M059J (cell line): ENCODE measurements at regions not wholly inside any gene's neighbourhood (a gene's known extent, or its start where the extent isn't known, plus 50 kb on each side); places are given as distances from the start of the nearest gene placed in this dataset.
"Not testable (repeated sequence)": the region's sequence is repeated elsewhere in the genome, so short reads cannot be mapped to it uniquely, and the experiment has no call there.

Experiments used
- DNase-seq: peaks from one replicate; pipeline ENCODE4 v3.0.0-alpha.2; 2012; ENCODE audit warnings: low read depth

DNA sequence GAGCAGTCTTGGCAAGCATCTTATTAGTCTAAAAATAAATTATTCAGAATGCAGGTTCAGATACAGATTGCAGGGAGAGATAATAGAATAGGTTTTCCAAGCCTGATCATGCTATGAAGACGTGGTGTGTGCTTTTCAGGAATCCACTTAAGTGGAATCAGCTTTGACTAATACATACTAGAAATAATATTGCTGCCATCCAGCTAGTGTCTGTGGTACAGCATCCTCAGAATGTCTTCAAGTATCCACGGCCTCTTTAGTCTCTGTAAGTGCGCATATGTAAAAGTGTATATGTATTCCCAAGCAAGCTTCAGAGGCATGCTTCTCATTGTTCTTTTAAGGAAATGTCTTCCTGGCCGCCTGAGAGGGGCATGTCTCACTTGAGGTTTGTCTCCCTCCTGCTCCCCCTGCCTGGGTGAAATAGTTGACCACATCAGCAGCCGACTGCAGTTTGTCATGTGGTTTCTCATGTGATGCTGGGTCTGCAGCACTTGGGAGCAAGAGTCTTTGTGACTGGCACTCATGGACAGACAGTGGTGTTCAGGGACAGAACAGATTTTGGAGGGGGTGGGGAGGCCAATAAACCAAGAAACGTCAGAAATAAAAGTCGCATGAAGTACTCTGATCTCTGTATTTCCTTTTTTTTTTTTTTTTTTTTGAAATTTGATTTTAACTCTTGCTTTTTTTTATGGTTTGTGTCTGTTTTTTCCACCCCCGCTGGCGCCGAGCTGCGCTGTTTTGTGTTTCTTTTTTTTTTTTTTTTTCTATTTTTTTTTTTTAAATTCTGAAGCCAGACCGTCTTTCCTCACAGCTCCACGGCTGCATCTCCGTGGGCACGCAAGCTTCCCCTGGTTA is 150.8 kb downstream of the PRL start:
- peak; percentile 74 for DNase-seq

DNA sequence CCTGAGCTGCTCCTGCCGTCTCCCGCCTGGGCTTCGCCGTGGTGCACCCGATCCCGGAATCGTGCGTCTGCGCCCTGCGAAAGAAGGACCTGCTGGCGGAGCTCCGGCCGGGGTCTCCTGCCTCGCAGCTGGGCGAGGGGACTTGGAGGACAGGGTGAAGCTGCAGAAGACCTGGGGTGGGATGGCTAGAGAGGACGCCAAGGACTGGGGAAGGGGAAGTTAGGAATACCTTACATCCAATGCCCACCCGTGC is 150.2 kb downstream of the PRL start:
- DNase-seq = peak; percentile 22

DNA sequence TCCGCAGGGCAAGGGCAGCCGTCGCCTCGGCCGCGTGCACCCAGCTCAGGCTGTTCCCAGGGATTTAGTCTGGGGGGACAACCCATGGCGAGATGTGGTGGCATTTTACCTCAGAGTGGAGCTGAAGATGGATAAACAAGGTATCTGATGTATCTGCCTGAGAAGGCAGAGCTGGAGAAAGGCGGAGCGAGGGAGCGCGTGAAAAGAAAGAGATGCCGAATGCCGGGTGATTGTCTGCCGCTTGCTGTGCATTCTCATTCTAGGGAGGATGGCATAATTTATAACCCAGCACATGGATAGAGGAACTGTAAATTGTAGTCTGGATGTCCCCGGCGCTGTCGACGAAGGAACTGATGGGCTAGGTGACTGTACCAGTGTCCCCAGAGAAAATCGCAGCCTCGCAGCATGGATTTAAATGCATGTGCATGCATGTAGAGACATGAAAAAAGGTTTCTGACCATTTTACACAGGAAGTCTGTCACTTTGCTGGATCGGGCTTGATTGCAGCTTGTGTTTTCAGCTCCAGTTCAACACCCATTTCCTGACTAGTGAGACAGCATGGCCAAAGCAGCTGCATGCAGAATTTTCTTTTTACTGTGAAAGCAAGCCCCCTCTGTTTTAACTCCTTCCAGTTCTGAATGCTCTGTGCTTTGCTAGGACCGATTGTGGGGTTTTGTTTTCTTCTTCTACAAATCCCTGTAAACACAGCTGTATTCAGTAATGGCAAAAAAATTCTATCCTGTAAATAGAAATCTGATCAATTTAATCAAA is 149.7 kb downstream of the PRL start:
- DNase-seq = peak; percentile 41

- peak; percentile 81 for DNase-seq
These were observed 148.7 kb downstream of the PRL start for GRCh38 chr6:22147921-22148776.

GRCh38 chr6:22149096-22149495 is 147.7 kb downstream of the PRL start:
- DNase-seq = no peak

DNA sequence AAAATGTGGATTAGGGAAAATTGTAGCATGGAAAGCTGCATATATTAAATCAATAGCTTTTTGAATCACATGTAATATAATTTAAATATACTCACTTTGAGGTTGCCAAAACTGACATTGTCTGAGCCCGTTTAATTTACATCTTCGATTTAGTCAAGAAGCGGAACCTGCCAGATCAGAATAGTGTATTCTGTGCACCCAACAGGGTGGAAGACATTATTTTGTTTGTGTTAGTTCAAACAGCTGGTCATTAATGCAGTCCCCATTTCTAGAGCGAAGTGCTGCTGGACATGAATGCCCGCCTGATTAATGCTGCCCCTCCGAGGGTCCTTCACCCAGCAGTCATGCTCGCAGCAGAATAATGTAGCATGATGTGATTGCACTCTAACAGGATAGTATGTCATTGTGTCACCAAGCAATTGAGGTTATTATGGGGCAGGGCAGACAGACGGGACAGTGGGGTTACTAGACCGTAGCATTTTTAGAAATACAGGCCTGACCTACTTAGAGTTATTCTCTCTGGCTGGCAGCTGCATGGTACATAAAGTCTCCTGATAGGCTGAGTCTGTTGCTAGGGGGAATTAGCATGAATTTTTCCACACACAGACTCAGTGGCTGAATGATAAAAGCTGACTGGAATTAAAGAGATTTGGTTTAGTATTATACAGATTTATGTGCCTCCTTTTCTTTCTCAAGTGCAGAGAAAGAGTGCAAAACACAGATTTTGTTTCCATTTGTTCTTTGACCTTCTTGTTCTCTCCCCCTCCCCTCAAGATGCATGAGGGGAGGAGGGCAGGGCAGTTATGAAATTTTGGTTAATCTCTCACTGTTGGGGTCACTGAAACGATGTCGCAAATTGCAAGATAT is 147.1 kb downstream of the PRL start:
- DNase-seq = no peak

DNA sequence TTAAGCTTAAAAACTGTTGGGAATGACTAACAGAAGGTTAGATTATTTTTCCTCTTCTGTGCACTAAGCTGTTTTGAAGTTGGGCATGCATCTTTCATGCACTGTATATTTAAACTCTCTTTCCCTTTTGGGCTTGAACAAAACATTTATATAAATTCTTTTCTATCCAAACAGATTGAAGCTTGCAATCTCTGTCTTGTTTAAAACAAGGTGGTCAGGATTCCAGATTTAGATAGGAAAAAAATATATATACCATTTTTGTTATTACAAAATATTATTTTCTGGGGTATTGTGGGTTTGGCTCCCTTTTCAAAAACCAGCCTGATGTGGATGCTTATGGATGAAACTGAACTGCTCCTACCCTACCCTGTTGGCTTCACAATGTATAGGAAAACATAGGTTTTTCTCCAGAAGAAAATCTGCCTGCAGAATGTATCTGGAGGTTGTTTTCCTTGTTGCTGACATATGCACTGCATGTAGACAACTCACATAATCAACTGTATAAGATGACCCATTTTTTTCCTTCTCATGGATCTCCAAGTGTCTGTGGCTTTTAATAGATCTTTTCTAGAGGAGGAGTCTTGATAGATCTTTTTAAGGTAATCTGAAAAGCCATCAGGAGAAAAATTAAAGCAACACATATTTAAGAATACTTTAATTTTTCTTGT is 146.3 kb downstream of the PRL start:
- no peak for DNase-seq

- DNase-seq = no peak
These were observed 144.9 kb downstream of the PRL start for GRCh38 chr6:22151892-22152291.

GRCh38 chr6:22152841-22153240 is 144.0 kb downstream of the PRL start:
- no peak for DNase-seq

- no peak for DNase-seq
These were observed 143.3 kb downstream of the PRL start for GRCh38 chr6:22153384-22154158.

DNA sequence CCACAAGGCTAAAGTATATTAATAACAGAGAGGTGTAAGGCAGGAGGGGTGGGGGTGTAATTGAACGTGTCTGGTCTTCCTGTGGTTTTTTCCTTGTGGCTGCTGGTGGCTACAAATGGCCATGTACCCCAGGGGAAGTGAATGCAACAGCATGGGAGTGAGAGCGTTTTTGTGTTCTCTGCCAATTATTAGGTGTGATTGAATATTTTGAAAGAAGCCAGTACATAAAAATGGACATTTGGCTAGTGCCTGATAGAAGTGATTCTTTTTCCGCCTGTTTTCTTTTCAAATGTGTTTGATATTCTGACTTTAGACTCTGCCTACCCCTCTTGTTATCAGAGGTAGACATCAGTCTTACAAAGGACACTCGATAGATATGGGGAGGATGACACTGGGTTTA is 141.3 kb downstream of the PRL start:
- DNase-seq = no peak

DNA sequence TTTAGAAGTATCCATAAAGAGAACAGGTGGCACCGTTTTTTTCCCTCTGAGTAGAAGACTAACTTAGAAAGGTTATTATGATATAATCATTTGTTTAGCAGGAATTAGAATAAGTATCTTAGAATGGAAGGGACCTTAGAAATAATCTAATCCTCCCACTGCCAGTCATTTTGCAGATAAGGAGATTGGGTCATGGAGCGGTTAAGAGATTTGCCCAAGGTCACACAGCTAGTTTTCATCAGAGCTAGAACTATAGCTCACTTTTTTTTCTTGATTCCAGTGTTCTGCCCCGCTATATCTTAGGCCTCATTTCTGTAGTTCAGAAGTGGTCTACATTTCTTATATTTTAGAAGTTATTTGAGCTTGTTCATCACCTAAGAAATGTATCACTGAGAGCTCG is 139.6 kb downstream of the PRL start:
- no peak for DNase-seq

DNA sequence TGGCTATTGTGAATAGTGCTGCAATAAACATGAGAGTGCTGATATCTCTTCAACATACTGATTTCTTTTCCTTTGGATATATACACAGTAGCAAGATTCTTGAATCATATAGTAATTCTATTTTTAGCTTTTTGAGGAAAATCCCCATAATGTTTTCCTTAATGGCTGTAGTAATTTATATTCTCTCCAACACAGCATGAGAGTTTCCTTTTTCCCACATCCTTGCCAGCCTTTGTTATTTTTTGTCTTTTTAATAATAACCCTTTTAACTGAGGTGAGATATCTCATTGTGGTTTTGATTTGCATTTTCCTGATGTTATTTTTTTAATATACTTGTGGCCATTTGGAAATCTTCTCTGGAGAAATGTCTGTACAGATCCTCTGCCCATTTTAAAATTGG is 132.6 kb downstream of the PRL start:
- DNase-seq = no peak

- DNase-seq = not testable (repeated sequence)
These were observed 125.8 kb downstream of the PRL start for GRCh38 chr6:22171006-22171405.

- DNase-seq = not testable (repeated sequence)
These were observed 125.0 kb downstream of the PRL start for GRCh38 chr6:22171885-22172284.

GRCh38 chr6:22173311-22173710 is 123.5 kb downstream of the PRL start:
- DNase-seq = no peak

GRCh38 chr6:22180250-22180649 is 116.6 kb downstream of the PRL start:
- not testable (repeated sequence) for DNase-seq

DNA sequence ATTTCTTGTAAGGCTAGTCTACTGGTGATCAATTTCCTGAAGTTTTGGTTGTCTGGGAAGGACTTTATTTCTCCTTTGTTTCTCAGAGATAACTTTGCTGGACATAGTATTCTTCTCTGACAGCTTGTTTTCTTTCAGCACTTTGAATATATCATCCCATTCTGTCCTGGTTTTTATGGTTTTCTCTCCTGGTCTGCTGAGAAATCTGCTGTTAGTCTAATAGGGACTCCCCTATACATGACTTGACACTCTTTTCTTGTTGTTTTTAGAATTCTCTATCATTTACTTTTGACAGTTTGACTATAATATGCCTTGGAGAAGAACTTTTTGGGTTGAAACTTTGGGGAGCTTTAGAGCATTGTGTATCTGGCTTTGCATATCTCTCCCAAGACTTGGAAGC is 112.5 kb downstream of the PRL start:
- DNase-seq = no peak

- no peak for DNase-seq
These were observed 106.9 kb downstream of the PRL start for GRCh38 chr6:22189946-22190345.
